GM12875 (cell line): ENCODE measurements at regions not wholly inside any gene's neighbourhood (a gene's known extent, or its start where the extent isn't known, plus 50 kb on each side); places are given as distances from the start of the nearest gene placed in this dataset.

Experiments used
- H3K4me3 ChIP-seq: one replicate; pipeline ENCODE4 v1.5.1; 2011; ENCODE audit warnings: low read depth, low read length, control low read depth
- CTCF ChIP-seq: IDR thresholded peaks from 2 replicates; pipeline ENCODE4 v1.5.1; 2011; ENCODE audit warnings: low read depth, mild to moderate bottlenecking, control low read depth, inconsistent platforms, low read length, moderate library complexity, borderline replicate concordance; ENCODE audit not compliant: insufficient read depth

GRCh38 chr1:165031001-165031400 is 325.5 kb downstream of the LMX1A start:
- no peak for TF ChIP-seq CTCF
- H3K4me3 ChIP-seq = no peak overlapping the region

- no peak for TF ChIP-seq CTCF
- H3K4me3 ChIP-seq = no peak overlapping the region
Measured at GRCh38 chr1:165025805-165026204, 330.7 kb downstream of the LMX1A start.

- no peak overlapping the region for H3K4me3 ChIP-seq
- TF ChIP-seq CTCF = no peak
Measured at GRCh38 chr1:165014753-165015152, 341.8 kb downstream of the LMX1A start.

- no peak for TF ChIP-seq CTCF
Measured at GRCh38 chr1:165011991-165012531, 344.5 kb downstream of the LMX1A start.

GRCh38 chr1:165011186-165011585 is 345.3 kb downstream of the LMX1A start:
- TF ChIP-seq CTCF = no peak
- H3K4me3 ChIP-seq = no peak overlapping the region

More at GRCh38 chr1:165011991-165012531, 344.5 kb downstream of the LMX1A start:
- no peak overlapping the region for H3K4me3 ChIP-seq

GRCh38 chr1:165010418-165011070 is 346.0 kb downstream of the LMX1A start:
- H3K4me3 ChIP-seq = no peak overlapping the region
- no peak for TF ChIP-seq CTCF

- no peak overlapping the region for H3K4me3 ChIP-seq
- no peak for TF ChIP-seq CTCF
Measured at GRCh38 chr1:165006831-165007230, 349.7 kb downstream of the LMX1A start.
